ENCODE measurements at regions not wholly inside any gene's neighbourhood (a gene's known extent, or its start where the extent isn't known, plus 50 kb on each side); places are given as distances from the start of the nearest gene placed in this dataset.

- no peak for DNase-seq
Observed at GRCh38 chr13:22454586-22454985, 726.2 kb upstream of the SGCG start.

GRCh38 chr13:22455036-22455435, 725.7 kb upstream of the SGCG start:
- no peak for DNase-seq

GRCh38 chr13:22461854-22462490, 718.8 kb upstream of the SGCG start:
- DNase-seq = no peak

- no peak for DNase-seq
Observed at GRCh38 chr13:22463089-22463488, 717.7 kb upstream of the SGCG start.

GRCh38 chr13:22468045-22468444, 712.7 kb upstream of the SGCG start:
- DNase-seq = no peak

- DNase-seq = no peak
Observed at GRCh38 chr13:22468824-22469223, 712.0 kb upstream of the SGCG start.

GRCh38 chr13:22469452-22469851, 711.3 kb upstream of the SGCG start:
- DNase-seq = no peak

- no peak for DNase-seq
Observed at GRCh38 chr13:22470075-22470474, 710.7 kb upstream of the SGCG start.

GRCh38 chr13:22482496-22483000, 698.2 kb upstream of the SGCG start:
- DNase-seq = no peak

GRCh38 chr13:22483276-22483675, 697.5 kb upstream of the SGCG start:
- no peak for DNase-seq

GRCh38 chr13:22486490-22486889, 694.3 kb upstream of the SGCG start:
- DNase-seq = no peak

- no peak for DNase-seq
Observed at GRCh38 chr13:22487932-22488331, 692.8 kb upstream of the SGCG start.

- no peak for DNase-seq
Observed at GRCh38 chr13:22489771-22490170, 691.0 kb upstream of the SGCG start.

GRCh38 chr13:22495819-22496218, 685.0 kb upstream of the SGCG start:
- no peak for DNase-seq

- no peak for DNase-seq
Observed at GRCh38 chr13:22496803-22497508, 683.8 kb upstream of the SGCG start.

- no peak for DNase-seq
Observed at GRCh38 chr13:22497991-22498780, 682.6 kb upstream of the SGCG start.

GRCh38 chr13:22499919-22500318, 680.9 kb upstream of the SGCG start:
- DNase-seq = no peak

GRCh38 chr13:22505489-22505888, 675.3 kb upstream of the SGCG start:
- peak; percentile 45 for DNase-seq

GRCh38 chr13:22506096-22506691, 674.6 kb upstream of the SGCG start:
- DNase-seq = peak; percentile 15

- DNase-seq = no peak
Observed at GRCh38 chr13:22517544-22517943, 663.2 kb upstream of the SGCG start.

GRCh38 chr13:22536851-22537250, 643.9 kb upstream of the SGCG start:
- no peak for DNase-seq

- DNase-seq = no peak
Observed at GRCh38 chr13:22538400-22538799, 642.4 kb upstream of the SGCG start.

- no peak for DNase-seq
Observed at GRCh38 chr13:22549126-22549525, 631.7 kb upstream of the SGCG start.

All from hindlimb muscle (tissue), 1 donor.